ENCODE measurements at regions not wholly inside any gene's neighbourhood (a gene's known extent, or its start where the extent isn't known, plus 50 kb on each side); places are given as distances from the start of the nearest gene placed in this dataset.

DNA sequence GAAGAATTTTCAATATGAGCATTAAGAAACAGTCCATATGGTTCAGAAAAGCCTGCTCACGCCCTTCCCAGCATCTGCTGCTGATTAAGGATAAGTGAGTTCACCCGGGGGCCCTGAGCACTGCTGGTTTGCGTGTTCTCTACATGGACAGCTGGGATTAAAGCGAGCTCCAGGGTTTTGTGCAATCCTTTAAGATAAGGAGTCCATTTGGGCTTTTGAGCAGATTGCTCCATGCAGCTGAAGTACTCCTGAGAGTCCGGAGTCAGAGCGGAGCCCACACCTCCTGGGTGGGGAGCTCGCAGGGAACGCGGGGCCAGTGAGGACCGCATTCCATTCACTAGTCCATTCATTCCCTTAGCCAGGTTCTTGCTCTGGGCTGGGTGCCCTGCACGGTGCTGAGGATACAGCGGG, 149.3 kb upstream of the COL5A1 start:
- no peak for TF ChIP-seq POLR2A (IDR thresholded peaks at IDR 0.05)
- TF ChIP-seq, protein P1, sequence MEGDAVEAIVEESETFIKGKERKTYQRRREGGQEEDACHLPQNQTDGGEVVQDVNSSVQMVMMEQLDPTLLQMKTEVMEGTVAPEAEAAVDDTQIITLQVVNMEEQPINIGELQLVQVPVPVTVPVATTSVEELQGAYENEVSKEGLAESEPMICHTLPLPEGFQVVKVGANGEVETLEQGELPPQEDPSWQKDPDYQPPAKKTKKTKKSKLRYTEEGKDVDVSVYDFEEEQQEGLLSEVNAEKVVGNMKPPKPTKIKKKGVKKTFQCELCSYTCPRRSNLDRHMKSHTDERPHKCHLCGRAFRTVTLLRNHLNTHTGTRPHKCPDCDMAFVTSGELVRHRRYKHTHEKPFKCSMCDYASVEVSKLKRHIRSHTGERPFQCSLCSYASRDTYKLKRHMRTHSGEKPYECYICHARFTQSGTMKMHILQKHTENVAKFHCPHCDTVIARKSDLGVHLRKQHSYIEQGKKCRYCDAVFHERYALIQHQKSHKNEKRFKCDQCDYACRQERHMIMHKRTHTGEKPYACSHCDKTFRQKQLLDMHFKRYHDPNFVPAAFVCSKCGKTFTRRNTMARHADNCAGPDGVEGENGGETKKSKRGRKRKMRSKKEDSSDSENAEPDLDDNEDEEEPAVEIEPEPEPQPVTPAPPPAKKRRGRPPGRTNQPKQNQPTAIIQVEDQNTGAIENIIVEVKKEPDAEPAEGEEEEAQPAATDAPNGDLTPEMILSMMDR (IDR thresholded peaks at IDR 0.05 in 4 of 5, conservative IDR thresholded peaks at IDR 0.05 in 1 of 5), result no peak

Data from gastrocnemius medialis (tissue), 4 donors.